ENCODE measurements at regions not wholly inside any gene's neighbourhood (a gene's known extent, or its start where the extent isn't known, plus 50 kb on each side); places are given as distances from the start of the nearest gene placed in this dataset.

GRCh38 chr15:87145696-87146095 lies 1066.0 kb downstream of the AGBL1 start:
- TF ChIP-seq POLR2AphosphoS5 (IDR thresholded peaks at IDR 0.05; ENCODE audit: low read depth) (no peak), CTCF (IDR thresholded peaks at IDR 0.05; ENCODE audit: insufficient read depth, low read length) (no peak), SPI1 (IDR thresholded peaks at IDR 0.05; ENCODE audit: borderline replicate concordance, low read depth) (no peak), REST (IDR thresholded peaks at IDR 0.05; ENCODE audit: insufficient replicate concordance, low read depth) (no peak), GABPA (IDR thresholded peaks at IDR 0.05; ENCODE audit: low read depth) (no peak)

Measured in HL-60 (cell line).